NCI-H2171 treated with DMSO at 0.1 percent for 48 hours (cell line): ENCODE measurements at regions not wholly inside any gene's neighbourhood (a gene's known extent, or its start where the extent isn't known, plus 50 kb on each side); places are given as distances from the start of the nearest gene placed in this dataset.
"Not testable (repeated sequence)": the region's sequence is repeated elsewhere in the genome, so short reads cannot be mapped to it uniquely, and the experiment has no call there.

Experiments
- DNase-seq: peaks from one replicate; lab custom pipeline; 2025; lab: John Stamatoyannopoulos, UW

DNA sequence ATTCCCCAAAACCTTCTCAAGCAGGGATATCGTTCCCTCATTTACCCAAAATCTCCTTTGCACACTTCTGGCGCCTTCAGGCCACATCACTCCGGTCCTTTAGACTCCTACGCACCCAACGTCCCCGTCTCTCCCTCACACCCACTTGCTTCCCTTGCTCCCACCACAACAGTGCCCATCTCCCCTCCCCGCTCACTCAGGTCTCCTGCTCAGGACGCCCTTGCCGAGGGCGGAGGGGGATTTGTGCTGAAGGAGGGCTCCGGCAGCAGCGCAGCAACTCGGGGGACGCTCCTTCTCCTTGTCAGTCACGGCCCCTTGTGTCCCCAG is 71.6 kb downstream of the PCMTD2 start:
- not testable (repeated sequence) for DNase-seq

- DNase-seq: peak; percentile 68
Measured at GRCh38 chr20:64327550-64328317, 72.2 kb downstream of the PCMTD2 start.

DNA sequence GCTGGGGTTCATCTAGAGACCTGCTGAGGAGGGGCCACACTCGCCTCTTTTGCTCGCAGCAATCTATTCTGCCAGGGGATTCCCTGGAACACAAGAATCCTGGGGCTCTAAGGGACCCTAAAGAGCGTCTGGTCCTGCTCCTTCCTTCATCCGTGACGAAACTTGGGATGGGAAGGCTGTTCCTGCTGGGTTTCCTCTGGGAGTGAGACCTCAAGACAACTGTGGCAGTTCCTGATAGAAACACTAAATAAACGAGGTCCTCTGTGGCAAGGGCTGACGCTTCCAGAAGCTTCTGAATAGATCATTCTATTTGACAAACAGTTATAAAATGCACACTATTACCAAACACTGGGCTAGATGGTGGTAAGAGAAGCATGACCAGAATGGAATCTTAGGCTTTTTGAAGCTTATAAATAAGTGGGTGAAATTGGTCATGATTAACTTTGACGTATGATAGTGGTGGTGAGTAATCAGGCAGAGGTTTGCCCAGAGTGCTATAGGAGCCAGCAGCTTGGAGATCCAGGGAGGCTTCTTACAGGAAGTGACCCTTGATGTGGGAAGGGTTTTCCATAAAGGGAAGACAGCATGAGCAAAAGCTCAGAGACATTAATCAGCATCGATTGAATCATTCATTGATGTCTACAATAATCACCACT is 73.2 kb downstream of the PCMTD2 start:
- DNase-seq: not testable (repeated sequence)

DNA sequence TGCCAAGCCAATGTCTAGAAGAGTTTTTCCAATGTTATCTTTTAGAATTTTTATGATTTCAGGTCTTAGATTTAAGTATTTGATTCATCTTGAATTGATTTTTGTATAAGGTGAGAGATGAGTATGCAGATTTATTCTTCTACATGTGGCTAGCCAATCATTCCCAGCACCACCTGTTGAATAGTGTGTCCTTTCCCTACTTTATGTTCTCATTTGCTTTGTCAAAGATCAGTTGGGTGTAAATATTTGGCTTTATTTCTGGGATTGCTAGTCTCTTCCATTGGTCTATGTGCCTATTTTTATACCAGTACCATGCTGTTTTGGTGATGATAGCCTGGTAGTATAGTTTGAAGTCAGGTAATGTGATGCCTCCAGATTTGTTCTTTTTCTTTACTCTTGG is 77.1 kb downstream of the PCMTD2 start:
- not testable (repeated sequence) for DNase-seq
